Erythroblast (primary cell): ENCODE measurements at regions not wholly inside any gene's neighbourhood (a gene's known extent, or its start where the extent isn't known, plus 50 kb on each side); places are given as distances from the start of the nearest gene placed in this dataset.
"Not testable (repeated sequence)": the region's sequence is repeated elsewhere in the genome, so short reads cannot be mapped to it uniquely, and the experiment has no call there.

Source experiments
- DNase-seq, 2 experiments: peaks; one replicate each; lab custom pipeline; 2025; lab: John Stamatoyannopoulos, UW
- GATA1 ChIP-seq: IDR thresholded peaks from 2 replicates; pipeline ENCODE4 v1.6.1; 2011; ENCODE audit warnings: low read depth, mild to moderate bottlenecking, control low read depth, low read length, moderate library complexity
- POLR2A ChIP-seq: IDR thresholded peaks from 2 replicates; pipeline ENCODE4 v1.6.1; 2011; ENCODE audit warnings: mild to moderate bottlenecking, low read length

DNA sequence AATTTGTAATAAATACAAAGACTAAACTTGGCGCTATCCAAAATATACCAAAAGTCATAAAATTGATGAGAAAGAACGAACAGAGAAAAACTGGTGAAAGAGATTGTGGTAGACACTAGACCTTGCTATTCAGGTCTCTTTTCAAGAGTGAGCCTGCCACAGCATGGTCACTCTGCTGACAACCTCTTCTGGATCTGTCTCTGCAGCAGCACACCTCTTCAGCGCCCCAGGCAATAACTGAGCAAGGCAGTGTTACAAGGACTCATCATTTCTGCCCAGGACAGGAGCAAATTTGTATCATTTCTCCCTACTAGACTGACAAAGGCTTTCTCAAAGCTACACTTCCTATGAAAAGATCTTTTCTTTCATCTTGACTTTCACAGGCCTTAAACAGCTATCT lies 976.0 kb downstream of the DNAJB9 start:
- no peak for DNase-seq
- TF ChIP-seq POLR2A (no peak), GATA1 (no peak)

DNA sequence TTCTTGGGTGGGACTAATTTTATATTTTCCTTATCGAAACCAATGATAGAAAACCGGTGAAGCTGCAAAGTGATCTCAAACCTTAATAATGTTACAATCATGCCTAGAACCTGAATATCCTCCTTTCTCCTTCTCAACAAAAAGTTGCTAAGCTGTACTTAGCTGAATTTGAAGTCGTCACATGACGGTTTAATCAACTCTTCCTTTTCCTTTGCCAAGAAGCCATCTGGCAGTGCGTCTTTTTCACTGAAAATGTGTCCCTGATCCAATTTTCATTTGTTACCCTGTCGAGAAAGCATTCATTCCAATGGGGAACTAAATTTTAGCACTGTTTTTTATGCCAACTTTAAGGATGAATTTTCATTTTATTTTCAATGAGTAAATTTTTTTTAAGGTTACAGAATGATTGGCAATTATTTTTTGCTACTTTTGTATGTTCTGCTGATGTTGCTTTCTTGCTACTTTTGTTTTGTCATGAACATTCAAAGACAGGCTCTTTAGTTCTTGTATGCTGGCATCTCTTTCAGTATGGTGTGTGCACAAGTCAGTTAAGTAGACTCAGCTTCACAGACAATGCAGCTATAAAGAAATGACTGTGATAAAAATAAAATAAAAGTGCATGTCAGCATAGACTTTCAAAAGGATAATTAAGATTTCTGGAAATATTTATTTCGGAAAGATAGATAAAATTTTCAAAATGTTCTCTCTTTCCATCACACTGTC lies 980.0 kb downstream of the DNAJB9 start:
- TF ChIP-seq POLR2A (no peak), GATA1 (no peak)
- no peak for DNase-seq

DNA sequence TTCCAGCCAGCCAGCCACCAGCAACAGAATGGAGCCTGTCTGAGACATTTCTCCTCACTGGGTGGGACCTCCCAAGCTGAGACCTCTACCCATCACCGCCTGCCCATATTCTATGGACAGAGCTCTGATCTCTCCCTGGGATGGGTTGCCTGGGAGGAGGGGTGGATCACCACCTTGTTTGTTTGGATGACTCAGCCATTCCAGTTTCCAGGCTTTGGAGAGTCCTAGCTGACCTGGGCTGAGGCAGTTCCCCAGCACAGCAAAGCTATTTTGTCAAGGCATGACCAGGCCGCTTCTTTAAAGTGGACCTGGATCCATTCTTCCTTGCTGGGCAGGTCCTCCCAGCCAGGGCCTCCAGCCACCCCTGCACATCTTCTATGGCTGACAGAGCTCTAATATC lies 982.3 kb downstream of the DNAJB9 start:
- TF ChIP-seq POLR2A (no peak), GATA1 (no peak)
- DNase-seq = no peak

DNA sequence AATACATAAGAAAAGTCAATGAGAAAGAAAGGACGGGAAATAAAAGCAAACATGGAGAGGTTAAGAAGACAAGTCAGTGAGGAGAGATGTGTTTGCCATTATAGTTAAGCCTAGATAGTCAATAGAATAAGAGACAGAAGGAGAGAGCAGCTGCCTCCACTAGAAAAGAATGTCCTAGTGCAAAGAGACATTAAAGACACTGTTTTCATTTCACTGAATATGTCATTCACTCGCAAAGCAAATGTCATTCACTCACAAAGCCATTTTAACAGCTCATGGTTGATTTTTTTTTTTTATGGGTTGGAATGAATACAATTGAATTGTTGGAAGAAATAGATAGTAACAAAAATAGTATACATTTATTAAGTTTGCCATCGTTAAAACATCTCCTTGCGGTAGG lies 1007.6 kb downstream of the DNAJB9 start:
- TF ChIP-seq POLR2A (no peak), GATA1 (no peak)
- DNase-seq = no peak

DNA sequence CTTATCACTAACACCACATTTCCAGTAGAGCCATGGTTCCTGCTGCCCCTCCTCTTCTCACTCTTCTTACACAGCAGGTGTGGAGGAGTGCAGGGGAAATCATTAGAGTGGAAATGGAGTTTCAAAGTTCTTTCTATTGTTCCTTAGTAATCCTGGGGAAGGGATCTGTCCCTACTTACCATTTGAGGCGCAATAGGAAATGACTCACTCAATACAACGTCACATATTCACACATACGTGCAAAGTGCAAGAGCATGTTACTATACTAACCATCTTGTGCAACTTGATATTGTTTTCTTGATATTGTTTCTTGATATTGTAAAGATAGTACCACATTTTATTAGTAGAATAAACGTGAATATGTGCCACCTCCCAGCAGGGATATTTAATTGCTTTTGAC lies 1010.2 kb downstream of the DNAJB9 start:
- DNase-seq = no peak
- no peak for TF ChIP-seq GATA1
- no peak for TF ChIP-seq POLR2A

DNA sequence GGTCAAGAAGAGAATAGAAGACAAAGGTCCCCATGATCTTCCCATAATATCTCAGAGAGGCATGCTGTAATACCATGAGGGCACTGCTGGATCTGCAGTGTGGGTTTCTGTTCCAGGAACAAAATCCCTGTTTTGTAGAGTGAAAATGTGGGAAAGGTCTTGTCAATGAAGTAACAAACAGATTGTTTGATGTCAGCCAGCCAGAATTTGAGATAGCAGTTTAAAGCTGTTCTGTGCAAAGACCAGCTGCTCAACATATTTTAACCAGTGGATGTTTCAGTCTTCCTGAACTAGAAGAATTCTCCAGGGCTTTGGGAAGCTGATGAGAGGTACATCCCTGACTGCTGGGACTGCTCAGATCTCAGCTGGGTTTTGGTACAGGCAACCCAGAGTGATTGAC lies 1012.5 kb downstream of the DNAJB9 start:
- DNase-seq = no peak
- TF ChIP-seq POLR2A (no peak), GATA1 (no peak)

DNA sequence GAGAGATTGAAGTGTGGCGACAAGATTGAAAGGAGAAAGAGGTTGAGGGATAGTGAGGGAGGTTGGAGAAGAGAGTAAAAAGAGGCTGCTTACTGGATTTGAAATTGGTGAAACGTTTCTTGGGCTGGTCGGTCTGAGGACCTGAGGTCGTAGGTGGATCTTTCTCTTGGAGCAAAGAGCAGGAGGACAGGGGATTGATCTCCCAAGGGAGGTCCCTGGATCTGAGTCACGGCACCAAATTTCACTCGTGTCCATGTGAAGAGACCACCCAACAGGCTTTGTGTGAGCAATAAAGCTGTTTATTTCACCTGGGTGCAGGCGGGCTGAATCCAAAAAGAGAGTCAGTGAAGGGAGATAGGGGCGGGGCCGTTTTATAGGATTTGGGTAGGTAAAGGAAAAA lies 1027.3 kb downstream of the DNAJB9 start:
- not testable (repeated sequence) for DNase-seq

DNA sequence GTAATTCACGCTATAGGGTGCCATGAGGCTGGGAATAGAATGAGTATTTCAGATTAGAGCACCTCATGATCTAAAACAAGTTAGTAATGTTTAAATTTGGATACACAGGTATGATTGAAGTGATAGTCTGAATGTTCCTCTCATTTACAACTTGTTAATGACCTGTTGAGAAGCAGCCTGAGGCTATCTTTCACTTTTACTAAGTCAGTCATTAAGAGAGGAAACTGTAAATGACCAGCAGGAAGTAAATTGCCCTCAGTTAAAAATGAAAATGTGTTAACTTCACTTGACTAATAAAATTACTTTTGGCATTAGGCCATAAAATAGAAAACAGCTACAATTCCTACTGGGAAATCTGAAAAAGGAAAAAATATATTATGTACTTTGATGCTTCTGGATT lies 1042.0 kb downstream of the DNAJB9 start:
- DNase-seq = no peak
- TF ChIP-seq GATA1 (no peak), POLR2A (no peak)

DNA sequence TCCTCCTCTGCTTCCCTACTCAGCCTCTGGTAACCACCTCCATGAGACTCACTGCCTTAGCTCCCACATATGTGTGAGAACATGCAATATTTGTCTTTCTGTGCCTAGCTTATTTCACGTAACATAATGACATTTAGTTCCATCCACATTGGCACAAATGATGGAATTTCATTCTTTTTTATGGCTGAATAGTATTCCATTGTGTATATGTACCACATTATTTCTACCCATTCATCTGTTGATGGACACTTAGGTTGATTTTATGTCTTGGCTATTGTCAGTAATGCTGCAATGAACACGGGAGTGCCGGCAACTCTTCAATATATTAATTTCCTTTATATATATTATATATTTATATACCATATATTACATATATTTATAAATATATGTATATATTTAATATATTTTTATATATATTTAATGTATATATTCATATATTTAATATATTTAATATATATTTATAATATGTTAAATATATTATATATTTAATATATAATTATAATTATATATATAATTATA lies 1046.9 kb downstream of the DNAJB9 start:
- no peak for TF ChIP-seq POLR2A
- no peak for TF ChIP-seq GATA1
- no peak for DNase-seq

DNA sequence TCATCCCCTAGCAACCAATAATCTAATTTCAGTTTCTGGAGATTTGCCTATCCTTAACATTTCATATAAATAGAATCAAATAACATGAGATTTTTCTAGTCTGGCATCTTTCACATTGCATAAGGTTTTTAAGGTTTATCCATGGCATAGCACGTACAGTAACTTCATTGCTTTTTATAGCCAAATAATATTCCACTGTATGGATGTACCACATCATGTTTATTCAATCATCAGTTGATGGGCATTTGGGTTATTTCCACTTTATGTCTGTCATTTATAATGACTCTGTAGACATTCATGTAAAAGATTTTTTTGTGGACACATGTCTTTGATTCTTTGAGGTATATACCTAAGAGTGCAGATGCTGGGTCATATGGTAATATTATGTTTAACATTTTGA lies 1052.6 kb downstream of the DNAJB9 start:
- TF ChIP-seq POLR2A (no peak), GATA1 (no peak)
- no peak for DNase-seq

DNA sequence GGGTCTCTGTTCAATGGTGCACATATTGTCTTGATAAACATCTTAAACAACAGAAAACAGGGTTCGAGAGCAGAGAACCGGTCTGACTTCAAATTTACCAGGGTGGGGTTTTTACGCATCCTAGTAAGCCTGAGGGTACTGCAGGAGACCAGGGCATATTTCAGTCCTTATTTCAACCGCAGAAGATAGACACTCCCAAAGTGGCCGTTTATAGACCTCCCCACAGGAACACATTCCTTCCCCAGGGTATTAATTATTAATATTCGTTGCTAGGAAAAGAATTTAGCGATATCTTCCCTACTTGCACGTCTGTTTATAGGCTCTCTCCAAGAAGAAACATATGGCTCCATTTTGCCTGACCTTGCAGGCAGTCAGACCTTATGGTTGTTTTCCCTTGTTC lies 1063.2 kb downstream of the DNAJB9 start:
- not testable (repeated sequence) for DNase-seq

DNA sequence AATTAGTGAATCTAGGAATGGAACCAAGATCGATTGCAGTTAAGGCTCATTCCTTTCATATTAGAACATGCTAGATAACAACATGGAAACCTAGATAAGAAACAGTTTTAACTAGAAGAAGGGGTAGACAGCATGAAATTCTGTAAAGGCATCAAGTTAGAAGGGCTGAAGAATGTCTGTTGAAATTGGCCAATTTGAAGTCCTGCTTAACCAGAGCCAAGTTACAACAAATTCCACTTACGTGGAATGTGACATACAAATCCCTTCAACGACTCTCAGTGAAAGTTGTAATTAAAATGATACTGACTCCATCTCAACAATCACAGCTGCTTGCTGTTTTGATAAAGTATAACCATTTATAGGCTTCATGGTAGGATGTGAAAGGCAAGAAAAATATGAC lies 1065.7 kb downstream of the DNAJB9 start:
- TF ChIP-seq POLR2A (no peak), GATA1 (no peak)
- DNase-seq = no peak

DNA sequence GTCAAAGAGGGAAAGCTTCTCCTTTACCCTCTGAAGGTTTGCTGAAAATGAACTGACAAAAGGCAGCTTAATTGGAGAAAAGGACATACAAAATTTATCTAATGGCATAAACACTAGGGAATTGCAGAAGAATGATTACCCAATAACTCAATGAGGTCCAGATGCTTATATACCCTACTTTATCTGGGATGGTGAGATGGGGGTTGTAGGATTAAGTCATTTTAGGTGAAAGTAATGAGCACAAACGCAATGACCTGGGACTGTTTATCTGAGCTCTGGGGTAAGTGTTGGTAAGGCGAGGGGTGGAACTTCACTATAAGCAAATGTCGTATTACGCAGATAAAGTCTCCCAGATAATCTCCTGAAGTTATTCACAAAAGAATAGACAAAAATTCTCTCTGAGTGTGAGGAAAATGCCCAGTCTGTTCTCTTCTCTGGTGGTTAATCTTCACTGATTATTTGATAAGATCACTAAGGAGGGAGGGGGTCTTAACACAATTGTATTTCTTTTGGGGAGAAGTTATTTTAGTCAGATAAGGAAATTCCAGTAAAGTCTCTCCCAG lies 1067.8 kb downstream of the DNAJB9 start:
- no peak for DNase-seq
- TF ChIP-seq GATA1 (no peak), POLR2A (no peak)

DNA sequence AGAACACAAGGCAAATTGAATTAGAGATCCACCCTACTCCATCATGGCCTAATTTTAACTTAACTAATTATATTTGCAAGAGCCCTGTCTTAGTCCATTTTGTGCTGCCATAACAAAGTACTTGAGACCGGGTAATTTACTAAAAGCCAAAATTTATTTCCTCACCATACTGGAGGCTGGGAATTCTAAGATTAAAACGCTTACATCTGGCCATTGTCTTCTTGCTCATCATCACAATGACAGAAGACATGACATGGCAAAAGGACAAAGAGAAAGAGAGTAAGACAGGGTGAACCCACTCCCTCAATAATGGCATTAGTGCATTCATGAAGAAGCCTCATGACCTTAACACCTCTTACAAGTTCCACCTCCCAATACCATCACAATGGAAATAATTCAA lies 1068.6 kb downstream of the DNAJB9 start:
- no peak for TF ChIP-seq POLR2A
- no peak for TF ChIP-seq GATA1

DNA sequence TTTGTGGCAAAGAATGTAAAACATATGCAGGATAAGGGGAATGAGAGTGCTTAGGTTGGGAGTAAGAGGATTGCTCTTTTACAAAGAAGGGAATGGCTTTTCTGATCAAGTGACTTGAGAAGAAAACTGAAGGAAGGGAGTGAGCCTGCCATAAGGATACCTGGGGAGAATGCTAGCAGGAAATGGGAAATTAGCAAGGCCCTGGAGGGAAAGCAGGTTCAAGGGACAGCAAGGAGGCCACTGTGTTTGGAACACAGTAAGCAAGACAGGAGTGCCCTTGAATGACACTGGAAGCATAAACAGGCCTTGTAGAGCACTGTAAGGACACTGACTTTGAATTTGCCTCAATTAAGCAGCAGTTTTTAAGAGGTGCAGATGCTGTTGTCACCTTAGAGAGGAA lies 1069.9 kb downstream of the DNAJB9 start:
- no peak for DNase-seq
- TF ChIP-seq POLR2A (no peak), GATA1 (no peak)

More for the DNA sequence above, 1068.6 kb downstream of the DNAJB9 start:
- no peak for DNase-seq
